ENCODE measurements at regions not wholly inside any gene's neighbourhood (a gene's known extent, or its start where the extent isn't known, plus 50 kb on each side); places are given as distances from the start of the nearest gene placed in this dataset.

- TF ChIP-seq, protein P1, sequence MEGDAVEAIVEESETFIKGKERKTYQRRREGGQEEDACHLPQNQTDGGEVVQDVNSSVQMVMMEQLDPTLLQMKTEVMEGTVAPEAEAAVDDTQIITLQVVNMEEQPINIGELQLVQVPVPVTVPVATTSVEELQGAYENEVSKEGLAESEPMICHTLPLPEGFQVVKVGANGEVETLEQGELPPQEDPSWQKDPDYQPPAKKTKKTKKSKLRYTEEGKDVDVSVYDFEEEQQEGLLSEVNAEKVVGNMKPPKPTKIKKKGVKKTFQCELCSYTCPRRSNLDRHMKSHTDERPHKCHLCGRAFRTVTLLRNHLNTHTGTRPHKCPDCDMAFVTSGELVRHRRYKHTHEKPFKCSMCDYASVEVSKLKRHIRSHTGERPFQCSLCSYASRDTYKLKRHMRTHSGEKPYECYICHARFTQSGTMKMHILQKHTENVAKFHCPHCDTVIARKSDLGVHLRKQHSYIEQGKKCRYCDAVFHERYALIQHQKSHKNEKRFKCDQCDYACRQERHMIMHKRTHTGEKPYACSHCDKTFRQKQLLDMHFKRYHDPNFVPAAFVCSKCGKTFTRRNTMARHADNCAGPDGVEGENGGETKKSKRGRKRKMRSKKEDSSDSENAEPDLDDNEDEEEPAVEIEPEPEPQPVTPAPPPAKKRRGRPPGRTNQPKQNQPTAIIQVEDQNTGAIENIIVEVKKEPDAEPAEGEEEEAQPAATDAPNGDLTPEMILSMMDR (conservative IDR thresholded peaks at IDR 0.05; ENCODE audit: low read depth, low read length): no peak
- TF ChIP-seq EZH2 (IDR thresholded peaks at IDR 0.05; ENCODE audit: low read length, unreplicated experiment): no peak
- TF ChIP-seq EZH2phosphoT487 (IDR thresholded peaks at IDR 0.05; ENCODE audit: borderline replicate concordance, low read length): no peak
Observed at GRCh38 chr6:91613481-91613880, 1026.6 kb upstream of the MAP3K7 start.

Measured in PC-3 (cell line).